HepG2 (cell line): ENCODE measurements at regions not wholly inside any gene's neighbourhood (a gene's known extent, or its start where the extent isn't known, plus 50 kb on each side); places are given as distances from the start of the nearest gene placed in this dataset.

Experiments used
- ATAC-seq: fragments of 200-7000 bp; cut with Tn5 transposase; 3 replicates; pipeline ENCODE4 v1.9.1; 2020; ENCODE audit warnings: mild to moderate bottlenecking, moderate library complexity
- BruUV-seq: library from RNA; stranded (reverse); fragments of 400-500 nt; replicated peaks from 2 replicates; lab custom pipeline; 2021; lab: Mats Ljungman, UMichigan
- CTCF ChIA-PET: fragments of 300-600 bp; formaldehyde crosslinking; extraction: SDS; loops from one replicate; lab custom pipeline; 2021; ENCODE audit warnings: low total read pairs, inconsistent platforms, low intra/inter-chr PET ratio; lab: Yijun Ruan, JAX
- POLR2A ChIA-PET: fragments of 350-600 bp; sonication (Branson Sonifier 250); formaldehyde crosslinking; loops from one replicate; lab custom pipeline; 2020; ENCODE audit warnings: antibody characterized with exemption, inconsistent platforms; lab: Yijun Ruan, JAX
- DNase-seq: peaks from one replicate; pipeline ENCODE4 v3.0.0-alpha.2; 2015; ENCODE audit warnings: low spot score
- FAIRE-seq: peaks from 3 replicates; lab custom pipeline; 2011; peaks lifted over from hg19 to GRCh38; lab: Jason Lieb, UNC
- H2AFZ ChIP-seq: one replicate; pipeline ENCODE4 v1.6.1; 2011; ENCODE audit warnings: low read length, inconsistent platforms
- H3K27ac ChIP-seq: fragments of 300-600 bp; 3 replicates; pipeline ENCODE4 v1.8.0; 2011; ENCODE audit warnings: mixed run types, mild to moderate bottlenecking, mixed read lengths, low read length, inconsistent platforms; ENCODE audit not compliant: insufficient read depth; ENCODE audit errors: extremely low read length
- H3K27me3 ChIP-seq, 2 experiments: fragments of 200-600 bp in 1 of 2; 2 replicates in 1 of 2; 3 replicates in 1 of 2; pipeline versions ENCODE4 v1.6.0 to v1.8.0; 2011; ENCODE audit warnings: low read length in 2 of 2, mild to moderate bottlenecking in 2 of 2, moderate library complexity in 2 of 2, inconsistent platforms in 1 of 2; ENCODE audit not compliant: insufficient read depth in 2 of 2, control insufficient read depth in 1 of 2
- H3K36me3 ChIP-seq, 2 experiments: fragments of 200-600 bp in 1 of 2; replicated peaks in 1 of 2; 2 replicates in 1 of 2; 3 replicates in 1 of 2; pipeline versions ENCODE4 v1.5.1 to v1.8.0; 2011; ENCODE audit warnings: low read length in 2 of 2, inconsistent platforms in 1 of 2; ENCODE audit not compliant: insufficient read depth in 2 of 2, control insufficient read depth in 1 of 2
- H3K4me1 ChIP-seq: 2 replicates; pipeline ENCODE4 v1.5.1; 2012; ENCODE audit warnings: low read length, inconsistent platforms; ENCODE audit not compliant: insufficient read depth
- H3K4me2 ChIP-seq: 2 replicates; pipeline ENCODE4 v1.6.0; 2011; ENCODE audit warnings: low read depth, low read length, inconsistent platforms
- H3K4me3 ChIP-seq, 3 experiments: fragments of 200-600 bp in 1 of 3; sonication (generic), shearing (Covaris generic) in 1 of 3; replicated peaks in 1 of 3; 2 replicates each; pipeline ENCODE4 v1.5.1; 2011 to 2016; ENCODE audit warnings: low read length in 3 of 3, inconsistent platforms in 2 of 3, low read depth in 2 of 3, mild to moderate bottlenecking in 2 of 3, control low read depth in 1 of 3, mixed read lengths in 1 of 3; ENCODE audit not compliant: insufficient read depth in 1 of 3
- H3K79me2 ChIP-seq: one replicate; pipeline ENCODE4 v1.6.1; 2011; ENCODE audit warnings: low read length, inconsistent platforms; ENCODE audit not compliant: insufficient read depth
- H3K9ac ChIP-seq: 2 replicates; pipeline ENCODE4 v1.6.0; 2011; ENCODE audit warnings: mild to moderate bottlenecking, low read depth, low read length, inconsistent platforms; ENCODE audit not compliant: insufficient read depth
- H3K9me3 ChIP-seq: 2 replicates; pipeline ENCODE4 v1.5.1; 2012; ENCODE audit warnings: mild to moderate bottlenecking, low read length
- H4K20me1 ChIP-seq: 2 replicates; pipeline ENCODE4 v1.6.0; 2011; ENCODE audit warnings: inconsistent platforms, mild to moderate bottlenecking, low read length, moderate library complexity; ENCODE audit not compliant: insufficient read depth
- ARHGAP35 ChIP-seq: sonication (generic); formaldehyde crosslinking; IDR thresholded peaks from 2 replicates; pipeline ENCODE4 v1.9.0; 2022; ENCODE audit warnings: mild to moderate bottlenecking, inconsistent platforms, moderate library complexity, missing genetic modification reagents, borderline replicate concordance
- ARNTL ChIP-seq: sonication (generic); formaldehyde crosslinking; IDR thresholded peaks from 2 replicates; pipeline ENCODE4 v1.4.0; 2020; ENCODE audit warnings: mild to moderate bottlenecking, missing genetic modification reagents
- GATAD2A ChIP-seq: IDR thresholded peaks from 2 replicates; pipeline ENCODE4 v1.6.1; 2016
- JARID2 ChIP-seq: sonication (generic); formaldehyde crosslinking; IDR thresholded peaks from 2 replicates; pipeline ENCODE4 v1.8.1; 2023; ENCODE audit warnings: missing genetic modification reagents, inconsistent platforms; ENCODE audit not compliant: insufficient replicate concordance
- KDM1A ChIP-seq: IDR thresholded peaks from 2 replicates; pipeline ENCODE4 v1.6.1; 2016; ENCODE audit warnings: missing compliant biosample characterization
- KDM2A ChIP-seq: sonication (generic); formaldehyde crosslinking; IDR thresholded peaks from 2 replicates; pipeline ENCODE4 v1.4.0; 2020; ENCODE audit warnings: low read depth, missing genetic modification reagents, borderline replicate concordance
- NFIB ChIP-seq: sonication (generic); formaldehyde crosslinking; IDR thresholded peaks from 2 replicates; pipeline ENCODE4 v1.9.0; 2021; ENCODE audit warnings: missing genetic modification reagents, mild to moderate bottlenecking, borderline replicate concordance
- RAD51 ChIP-seq: fragments of 450-650 bp; IDR thresholded peaks from 2 replicates; pipeline ENCODE4 v1.6.1; 2016; ENCODE audit warnings: borderline replicate concordance
- SATB2 ChIP-seq: sonication (generic); formaldehyde crosslinking; IDR thresholded peaks from 2 replicates; pipeline ENCODE4 v1.5.0; 2020; ENCODE audit warnings: missing genetic modification reagents
- ZNF160 ChIP-seq: sonication (generic); formaldehyde crosslinking; IDR thresholded peaks from 2 replicates; pipeline ENCODE4 v1.8.0; 2022; ENCODE audit warnings: mild to moderate bottlenecking, inconsistent platforms, missing genetic modification reagents
- ZNF552 ChIP-seq: sonication (generic); formaldehyde crosslinking; IDR thresholded peaks from 2 replicates; pipeline ENCODE4 v1.9.0; 2022; ENCODE audit warnings: missing genetic modification reagents, mild to moderate bottlenecking, borderline replicate concordance
- ZNF773 ChIP-seq: sonication (generic); formaldehyde crosslinking; IDR thresholded peaks from 2 replicates; pipeline ENCODE4 v1.4.0; 2020; ENCODE audit warnings: missing genetic modification reagents, borderline replicate concordance
- ZNF781 ChIP-seq: sonication (generic); formaldehyde crosslinking; IDR thresholded peaks from 2 replicates; pipeline ENCODE4 v1.5.1; 2020; ENCODE audit warnings: borderline replicate concordance, mild to moderate bottlenecking, missing genetic modification reagents; ENCODE audit errors: not compliant biosample characterization
- WGBS: methylation state at CpG from one replicate; pipeline ENCODE4 v1.1.6; 2017; ENCODE audit warnings: low lambda C conversion rate; 5-methylcytosine and 5-hydroxymethylcytosine counted together
- in situ Hi-C: cut with HindIII; loops from 2 replicates; pipeline ENCODE4 v1.10.0; 2017; ENCODE audit warnings: low pct_unique_long_range_greater_than_20kb; ENCODE audit not compliant: extremely low pct_ligation_motif_present
- intact Hi-C: fragments of 100-400 bp; cut with micrococcal nuclease; formaldehyde crosslinking; loops from one replicate; pipeline ENCODE4 v1.10.0; 2022; ENCODE audit not compliant: unreplicated experiment

- FAIRE-seq (no peak), DNase-seq (no peak), ATAC-seq (no peak)
- H3K79me2 ChIP-seq: no peaks in the 10 kb centered on the region
- H3K36me3 ChIP-seq: no peaks in the 10 kb centered on the region
- WGBS: 50% methylated on average over 4 of the region's 4 CpGs
- no peak overlapping the region for H3K9ac ChIP-seq
- H3K27ac ChIP-seq: no peak overlapping the region
- intact Hi-C loops: no loop called here
- POLR2A ChIA-PET: no interaction called here
- TF ChIP-seq ARHGAP35 (CRISPR knock-in tag) (no peak), JARID2 (CRISPR knock-in tag) (no peak), GATAD2A (CRISPR knock-in tag) (no peak), SATB2 (CRISPR knock-in tag) (no peak), RAD51 (no peak), ZNF773 (CRISPR knock-in tag) (no peak), KDM1A (CRISPR knock-in tag) (no peak), ZNF160 (CRISPR knock-in tag) (no peak), ZNF552 (CRISPR knock-in tag) (no peak), ZNF781 (CRISPR knock-in tag) (no peak), KDM2A (CRISPR knock-in tag) (no peak), ARNTL (CRISPR knock-in tag) (no peak), NFIB (CRISPR knock-in tag) (no peak)
- no peaks in the 10 kb centered on the region for H3K27me3 ChIP-seq
- H2AFZ ChIP-seq: no peak overlapping the region
- H3K4me1 ChIP-seq: 0 out of 2 replicates have a peak, but pooled peaks cover 3% of the 10 kb centered on the region
- no peak overlapping the region for H3K4me2 ChIP-seq
- H3K9me3 ChIP-seq: no peaks in the 10 kb centered on the region
- no peaks in the 10 kb centered on the region for H4K20me1 ChIP-seq
- CTCF ChIA-PET: no interaction called here
- H3K4me3 ChIP-seq: no peak overlapping the region
- in situ Hi-C loops: no loop called here
- BruUV-seq: no TSS peak
Measured at GRCh38 chr7:79529214-79529880, 75.9 kb upstream of the MAGI2 start.
